Tibial nerve (tissue), 4 donors: ENCODE measurements at regions not wholly inside any gene's neighbourhood (a gene's known extent, or its start where the extent isn't known, plus 50 kb on each side); places are given as distances from the start of the nearest gene placed in this dataset.

Source experiments
- CTCF ChIP-seq, 5 experiments: fragments of 200-600 bp in 3 of 5; fragments of 450-650 bp in 2 of 5; sonication (generic) in 3 of 5; IDR thresholded peaks; one replicate each; pipeline ENCODE4 v1.5.1; 2016 to 2019; ENCODE audit warnings: antibody characterized with exemption in 5 of 5, mild to moderate bottlenecking in 3 of 5, moderate library complexity in 2 of 5
- EP300 ChIP-seq, 2 donors: sonication (generic); formaldehyde crosslinking; IDR thresholded peaks; one replicate each; pipeline ENCODE4 v1.6.1; 2017; ENCODE audit warnings: antibody characterized with exemption in 2 of 2, mild to moderate bottlenecking in 1 of 2

- TF ChIP-seq CTCF (IDR thresholded peaks at IDR 0.05) = no peak
- TF ChIP-seq EP300 (IDR thresholded peaks at IDR 0.05) = no peak
Observed at GRCh38 chr1:82944822-82945221, 1054.1 kb downstream of the TTLL7 start.
